ENCODE measurements at regions not wholly inside any gene's neighbourhood (a gene's known extent, or its start where the extent isn't known, plus 50 kb on each side); places are given as distances from the start of the nearest gene placed in this dataset.

GRCh38 chr10:86595496-86595895 is 58.9 kb upstream of the OPN4 start:
- Mint-ChIP-seq H3K9me3 (ENCODE audit: unreplicated experiment) (no peaks in the 10 kb centered on the region), H3K27ac (ENCODE audit: unreplicated experiment) (no peak overlapping the region), H3K4me1 (ENCODE audit: low read depth, unreplicated experiment) (peaks cover 8% of the 10 kb centered on the region), H3K4me3 (ENCODE audit: unreplicated experiment) (no peak overlapping the region), H3K36me3 (ENCODE audit: low read depth, unreplicated experiment) (no peaks in the 10 kb centered on the region), H3K27me3 (ENCODE audit: low read depth, unreplicated experiment) (peaks cover 22% of the 10 kb centered on the region)
- TF ChIP-seq, protein P1, sequence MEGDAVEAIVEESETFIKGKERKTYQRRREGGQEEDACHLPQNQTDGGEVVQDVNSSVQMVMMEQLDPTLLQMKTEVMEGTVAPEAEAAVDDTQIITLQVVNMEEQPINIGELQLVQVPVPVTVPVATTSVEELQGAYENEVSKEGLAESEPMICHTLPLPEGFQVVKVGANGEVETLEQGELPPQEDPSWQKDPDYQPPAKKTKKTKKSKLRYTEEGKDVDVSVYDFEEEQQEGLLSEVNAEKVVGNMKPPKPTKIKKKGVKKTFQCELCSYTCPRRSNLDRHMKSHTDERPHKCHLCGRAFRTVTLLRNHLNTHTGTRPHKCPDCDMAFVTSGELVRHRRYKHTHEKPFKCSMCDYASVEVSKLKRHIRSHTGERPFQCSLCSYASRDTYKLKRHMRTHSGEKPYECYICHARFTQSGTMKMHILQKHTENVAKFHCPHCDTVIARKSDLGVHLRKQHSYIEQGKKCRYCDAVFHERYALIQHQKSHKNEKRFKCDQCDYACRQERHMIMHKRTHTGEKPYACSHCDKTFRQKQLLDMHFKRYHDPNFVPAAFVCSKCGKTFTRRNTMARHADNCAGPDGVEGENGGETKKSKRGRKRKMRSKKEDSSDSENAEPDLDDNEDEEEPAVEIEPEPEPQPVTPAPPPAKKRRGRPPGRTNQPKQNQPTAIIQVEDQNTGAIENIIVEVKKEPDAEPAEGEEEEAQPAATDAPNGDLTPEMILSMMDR (IDR thresholded peaks at IDR 0.05; ENCODE audit: insufficient read depth, low read depth, low read length): no peak
- no peak for TF ChIP-seq EZH2 (IDR thresholded peaks at IDR 0.05; ENCODE audit: insufficient read depth, low read length)
- Histone ChIP-seq H3K27me3 (ENCODE audit: insufficient read depth, low read length) (no peaks in the 10 kb centered on the region), H2AFZ (ENCODE audit: low read depth, low read length) (no peak overlapping the region), H3K9ac (ENCODE audit: low read length) (no peak overlapping the region), H3K79me2 (ENCODE audit: insufficient read depth, low read length) (no peaks in the 10 kb centered on the region), H3K36me3 (ENCODE audit: insufficient read depth, low read length) (no peaks in the 10 kb centered on the region), H3K4me2 (ENCODE audit: low read length) (no peak overlapping the region), H4K20me1 (ENCODE audit: insufficient read depth, low read length) (no peaks in the 10 kb centered on the region), H3K27ac (ENCODE audit: low read depth, low read length) (no peak overlapping the region), H3K9me3 (ENCODE audit: insufficient read depth, low read depth, low read length) (no peaks in the 10 kb centered on the region), H3K4me1 (ENCODE audit: insufficient read depth, low read length) (no peaks in the 10 kb centered on the region), H3K4me3 (ENCODE audit: insufficient read depth, low read depth, low read length) (no peak overlapping the region)
- DNase-seq (ENCODE audit: low read depth): no peak
- FAIRE-seq: no peak

- TF ChIP-seq EZH2 (IDR thresholded peaks at IDR 0.05; ENCODE audit: insufficient read depth, low read length): no peak
- TF ChIP-seq, protein P1 (IDR thresholded peaks at IDR 0.05; ENCODE audit: insufficient read depth, low read depth, low read length): no peak
- FAIRE-seq (no peak), DNase-seq (ENCODE audit: low read depth) (no peak)
- peaks cover 23% of the 10 kb centered on the region for H3K27me3 Mint-ChIP-seq (ENCODE audit: low read depth, unreplicated experiment)
- H3K4me3 ChIP-seq (ENCODE audit: insufficient read depth, low read depth, low read length): no peak overlapping the region
- no peak overlapping the region for H3K27ac Mint-ChIP-seq (ENCODE audit: unreplicated experiment)
- H3K79me2 ChIP-seq (ENCODE audit: insufficient read depth, low read length): no peaks in the 10 kb centered on the region
- no peaks in the 10 kb centered on the region for H3K36me3 ChIP-seq (ENCODE audit: insufficient read depth, low read length)
- no peaks in the 10 kb centered on the region for H3K4me1 ChIP-seq (ENCODE audit: insufficient read depth, low read length)
- no peak overlapping the region for H3K9ac ChIP-seq (ENCODE audit: low read length)
- no peak overlapping the region for H3K4me3 Mint-ChIP-seq (ENCODE audit: unreplicated experiment)
- H3K27ac ChIP-seq (ENCODE audit: low read depth, low read length): no peak overlapping the region
- no peak overlapping the region for H2AFZ ChIP-seq (ENCODE audit: low read depth, low read length)
- no peaks in the 10 kb centered on the region for H4K20me1 ChIP-seq (ENCODE audit: insufficient read depth, low read length)
- no peaks in the 10 kb centered on the region for H3K27me3 ChIP-seq (ENCODE audit: insufficient read depth, low read length)
- no peaks in the 10 kb centered on the region for H3K9me3 Mint-ChIP-seq (ENCODE audit: unreplicated experiment)
- no peak overlapping the region for H3K4me2 ChIP-seq (ENCODE audit: low read length)
- H3K9me3 ChIP-seq (ENCODE audit: insufficient read depth, low read depth, low read length): no peaks in the 10 kb centered on the region
- H3K36me3 Mint-ChIP-seq (ENCODE audit: low read depth, unreplicated experiment): no peaks in the 10 kb centered on the region
- H3K4me1 Mint-ChIP-seq (ENCODE audit: low read depth, unreplicated experiment): peaks cover 9% of the 10 kb centered on the region
These were observed 58.1 kb upstream of the OPN4 start for GRCh38 chr10:86596266-86596665.

- Histone ChIP-seq H3K4me1 (ENCODE audit: insufficient read depth, low read length) (no peaks in the 10 kb centered on the region), H2AFZ (ENCODE audit: low read depth, low read length) (no peak overlapping the region), H4K20me1 (ENCODE audit: insufficient read depth, low read length) (no peaks in the 10 kb centered on the region), H3K4me2 (ENCODE audit: low read length) (no peak overlapping the region), H3K4me3 (ENCODE audit: insufficient read depth, low read depth, low read length) (no peak overlapping the region), H3K9ac (ENCODE audit: low read length) (no peak overlapping the region), H3K9me3 (ENCODE audit: insufficient read depth, low read depth, low read length) (no peaks in the 10 kb centered on the region), H3K36me3 (ENCODE audit: insufficient read depth, low read length) (no peaks in the 10 kb centered on the region), H3K79me2 (ENCODE audit: insufficient read depth, low read length) (no peaks in the 10 kb centered on the region), H3K27ac (ENCODE audit: low read depth, low read length) (no peak overlapping the region), H3K27me3 (ENCODE audit: insufficient read depth, low read length) (no peaks in the 10 kb centered on the region)
- FAIRE-seq: no peak
- Mint-ChIP-seq H3K4me1 (ENCODE audit: low read depth, unreplicated experiment) (peaks cover 9% of the 10 kb centered on the region), H3K36me3 (ENCODE audit: low read depth, unreplicated experiment) (no peaks in the 10 kb centered on the region), H3K27ac (ENCODE audit: unreplicated experiment) (no peak overlapping the region), H3K9me3 (ENCODE audit: unreplicated experiment) (no peaks in the 10 kb centered on the region), H3K4me3 (ENCODE audit: unreplicated experiment) (no peak overlapping the region), H3K27me3 (ENCODE audit: low read depth, unreplicated experiment) (peaks cover 20% of the 10 kb centered on the region)
- DNase-seq (ENCODE audit: low read depth): no peak
- TF ChIP-seq EZH2 (IDR thresholded peaks at IDR 0.05; ENCODE audit: insufficient read depth, low read length): no peak
- TF ChIP-seq, protein P1 (IDR thresholded peaks at IDR 0.05; ENCODE audit: insufficient read depth, low read depth, low read length): no peak
These were observed 57.0 kb upstream of the OPN4 start for GRCh38 chr10:86597306-86597705.

Data from astrocyte (in vitro differentiated cells and primary cell).